MV-4-11 (cell line): ENCODE measurements at regions not wholly inside any gene's neighbourhood (a gene's known extent, or its start where the extent isn't known, plus 50 kb on each side); places are given as distances from the start of the nearest gene placed in this dataset.

Experiments used
- DNase-seq: peaks from one replicate; lab custom pipeline; 2025; lab: John Stamatoyannopoulos, UW

GRCh38 chr10:110398419-110399105 is 93.8 kb upstream of the SMNDC1 start:
- no peak for DNase-seq

GRCh38 chr10:110399106-110399964 is 94.6 kb upstream of the SMNDC1 start:
- no peak for DNase-seq

GRCh38 chr10:110399965-110400933 is 95.5 kb upstream of the SMNDC1 start:
- DNase-seq, result no peak

GRCh38 chr10:110401401-110402076 is 96.2 kb upstream of the DUSP5 start:
- no peak for DNase-seq

- DNase-seq, result no peak
These were observed 95.7 kb upstream of the DUSP5 start for GRCh38 chr10:110402077-110402416.

GRCh38 chr10:110403593-110403992 is 94.1 kb upstream of the DUSP5 start:
- DNase-seq, result no peak

GRCh38 chr10:110404413-110404812 is 93.3 kb upstream of the DUSP5 start:
- DNase-seq, result peak; percentile 13

GRCh38 chr10:110404825-110405224 is 92.9 kb upstream of the DUSP5 start:
- no peak for DNase-seq

- no peak for DNase-seq
These were observed 92.3 kb upstream of the DUSP5 start for GRCh38 chr10:110405380-110405779.

GRCh38 chr10:110407301-110408170 is 90.2 kb upstream of the DUSP5 start:
- DNase-seq, result no peak

GRCh38 chr10:110408203-110408871 is 89.4 kb upstream of the DUSP5 start:
- no peak for DNase-seq

- DNase-seq, result no peak
These were observed 88.8 kb upstream of the DUSP5 start for GRCh38 chr10:110408943-110409342.

- no peak for DNase-seq
These were observed 88.2 kb upstream of the DUSP5 start for GRCh38 chr10:110409488-110409887.

GRCh38 chr10:110409926-110410325 is 87.8 kb upstream of the DUSP5 start:
- no peak for DNase-seq

- DNase-seq, result peak; percentile 53
These were observed 87.2 kb upstream of the DUSP5 start for GRCh38 chr10:110410329-110411046.

GRCh38 chr10:110411047-110411410 is 86.7 kb upstream of the DUSP5 start:
- DNase-seq, result no peak

- DNase-seq, result peak; percentile 40
These were observed 84.5 kb upstream of the DUSP5 start for GRCh38 chr10:110413049-110413783.

GRCh38 chr10:110413903-110414547 is 83.7 kb upstream of the DUSP5 start:
- peak; percentile 27 for DNase-seq
